ENCODE measurements at regions not wholly inside any gene's neighbourhood (a gene's known extent, or its start where the extent isn't known, plus 50 kb on each side); places are given as distances from the start of the nearest gene placed in this dataset.

GRCh38 chr10:83625831-83626360 is 513.4 kb upstream of the GHITM start:
- H3K27me3 ChIP-seq (ENCODE audit: control insufficient read depth, insufficient read depth, low read length): no peaks in the 10 kb centered on the region
- no peak overlapping the region for H3K4me3 ChIP-seq (ENCODE audit: low read depth, low read length)
- no peak for DNase-seq (ENCODE audit: low read depth)
- H3K36me3 ChIP-seq (ENCODE audit: control insufficient read depth, insufficient read depth, low read length): no peaks in the 10 kb centered on the region
- no peak for TF ChIP-seq CTCF (IDR thresholded peaks at IDR 0.05; ENCODE audit: insufficient read depth, low read length, poor library complexity, severe bottlenecking)

- no peak overlapping the region for H3K4me3 ChIP-seq (ENCODE audit: low read depth, low read length)
- H3K27me3 ChIP-seq (ENCODE audit: control insufficient read depth, insufficient read depth, low read length): no peaks in the 10 kb centered on the region
- no peak for DNase-seq (ENCODE audit: low read depth)
- no peaks in the 10 kb centered on the region for H3K36me3 ChIP-seq (ENCODE audit: control insufficient read depth, insufficient read depth, low read length)
- no peak for TF ChIP-seq CTCF (IDR thresholded peaks at IDR 0.05; ENCODE audit: insufficient read depth, low read length, poor library complexity, severe bottlenecking)
Observed at GRCh38 chr10:83632701-83633100, 506.6 kb upstream of the GHITM start.

GRCh38 chr10:83633547-83633946 is 505.8 kb upstream of the GHITM start:
- no peak for DNase-seq (ENCODE audit: low read depth)
- Histone ChIP-seq H3K36me3 (ENCODE audit: control insufficient read depth, insufficient read depth, low read length) (no peaks in the 10 kb centered on the region), H3K27me3 (ENCODE audit: control insufficient read depth, insufficient read depth, low read length) (no peaks in the 10 kb centered on the region), H3K4me3 (ENCODE audit: low read depth, low read length) (no peak overlapping the region)
- TF ChIP-seq CTCF (IDR thresholded peaks at IDR 0.05; ENCODE audit: insufficient read depth, low read length, poor library complexity, severe bottlenecking): no peak

- H3K4me3 ChIP-seq (ENCODE audit: low read depth, low read length): no peak overlapping the region
- no peak for TF ChIP-seq CTCF (IDR thresholded peaks at IDR 0.05; ENCODE audit: insufficient read depth, low read length, poor library complexity, severe bottlenecking)
- no peaks in the 10 kb centered on the region for H3K36me3 ChIP-seq (ENCODE audit: control insufficient read depth, insufficient read depth, low read length)
- no peaks in the 10 kb centered on the region for H3K27me3 ChIP-seq (ENCODE audit: control insufficient read depth, insufficient read depth, low read length)
- DNase-seq (ENCODE audit: low read depth): no peak
Observed at GRCh38 chr10:83636826-83637225, 502.5 kb upstream of the GHITM start.

- DNase-seq (ENCODE audit: low read depth): no peak
- Histone ChIP-seq H3K36me3 (ENCODE audit: control insufficient read depth, insufficient read depth, low read length) (no peaks in the 10 kb centered on the region), H3K27me3 (ENCODE audit: control insufficient read depth, insufficient read depth, low read length) (no peaks in the 10 kb centered on the region), H3K4me3 (ENCODE audit: low read depth, low read length) (no peak overlapping the region)
- no peak for TF ChIP-seq CTCF (IDR thresholded peaks at IDR 0.05; ENCODE audit: insufficient read depth, low read length, poor library complexity, severe bottlenecking)
Observed at GRCh38 chr10:83647526-83647925, 491.8 kb upstream of the GHITM start.

- TF ChIP-seq CTCF (IDR thresholded peaks at IDR 0.05; ENCODE audit: insufficient read depth, low read length, poor library complexity, severe bottlenecking): no peak
- H3K27me3 ChIP-seq (ENCODE audit: control insufficient read depth, insufficient read depth, low read length): no peaks in the 10 kb centered on the region
- no peak for DNase-seq (ENCODE audit: low read depth)
Observed at GRCh38 chr10:83648201-83648600, 491.1 kb upstream of the GHITM start.

More at GRCh38 chr10:83648201-83648600, 491.1 kb upstream of the GHITM start:
- H3K4me3 ChIP-seq (ENCODE audit: low read depth, low read length): no peak overlapping the region
- no peaks in the 10 kb centered on the region for H3K36me3 ChIP-seq (ENCODE audit: control insufficient read depth, insufficient read depth, low read length)

All from kidney epithelial cell (primary cell).